ENCODE measurements at regions not wholly inside any gene's neighbourhood (a gene's known extent, or its start where the extent isn't known, plus 50 kb on each side); places are given as distances from the start of the nearest gene placed in this dataset.

DNA sequence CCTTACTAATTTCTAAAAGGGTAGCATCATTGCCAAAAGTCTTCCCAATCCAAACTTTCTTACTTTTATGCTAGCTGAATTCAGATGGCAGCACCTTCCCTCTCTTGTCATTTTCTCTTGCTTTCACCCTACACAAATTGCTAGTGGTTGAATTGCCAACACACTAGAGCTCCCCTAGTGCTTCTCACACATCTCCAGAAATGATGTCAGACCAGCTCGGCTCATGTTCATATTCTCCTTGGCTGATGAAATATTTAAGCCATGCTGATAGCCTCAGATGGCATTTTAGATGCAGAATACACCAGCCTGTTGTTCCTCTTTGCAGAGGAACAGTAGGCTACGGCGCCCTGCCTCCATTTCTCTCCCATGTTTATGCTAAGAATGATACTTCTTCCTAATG is 256.9 kb downstream of the PTBP2 start:
- TF ChIP-seq, protein P1, sequence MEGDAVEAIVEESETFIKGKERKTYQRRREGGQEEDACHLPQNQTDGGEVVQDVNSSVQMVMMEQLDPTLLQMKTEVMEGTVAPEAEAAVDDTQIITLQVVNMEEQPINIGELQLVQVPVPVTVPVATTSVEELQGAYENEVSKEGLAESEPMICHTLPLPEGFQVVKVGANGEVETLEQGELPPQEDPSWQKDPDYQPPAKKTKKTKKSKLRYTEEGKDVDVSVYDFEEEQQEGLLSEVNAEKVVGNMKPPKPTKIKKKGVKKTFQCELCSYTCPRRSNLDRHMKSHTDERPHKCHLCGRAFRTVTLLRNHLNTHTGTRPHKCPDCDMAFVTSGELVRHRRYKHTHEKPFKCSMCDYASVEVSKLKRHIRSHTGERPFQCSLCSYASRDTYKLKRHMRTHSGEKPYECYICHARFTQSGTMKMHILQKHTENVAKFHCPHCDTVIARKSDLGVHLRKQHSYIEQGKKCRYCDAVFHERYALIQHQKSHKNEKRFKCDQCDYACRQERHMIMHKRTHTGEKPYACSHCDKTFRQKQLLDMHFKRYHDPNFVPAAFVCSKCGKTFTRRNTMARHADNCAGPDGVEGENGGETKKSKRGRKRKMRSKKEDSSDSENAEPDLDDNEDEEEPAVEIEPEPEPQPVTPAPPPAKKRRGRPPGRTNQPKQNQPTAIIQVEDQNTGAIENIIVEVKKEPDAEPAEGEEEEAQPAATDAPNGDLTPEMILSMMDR (conservative IDR thresholded peaks at IDR 0.05; ENCODE audit: control insufficient read depth, insufficient read depth, low read depth, low read length), result no peak
- H3K4me3 ChIP-seq (ENCODE audit: control insufficient read depth, low read depth, low read length), result no peak overlapping the region
- DNase-seq (ENCODE audit: low read depth), result no peak

- TF ChIP-seq, protein P1 (conservative IDR thresholded peaks at IDR 0.05; ENCODE audit: control insufficient read depth, insufficient read depth, low read depth, low read length), result no peak
- H3K4me3 ChIP-seq (ENCODE audit: control insufficient read depth, low read depth, low read length), result no peak overlapping the region
- no peak for DNase-seq (ENCODE audit: low read depth)
Measured at GRCh38 chr1:96978901-96979300, 257.3 kb downstream of the PTBP2 start.

GRCh38 chr1:96979304-96980268 is 258.0 kb downstream of the PTBP2 start:
- DNase-seq (ENCODE audit: low read depth), result no peak
- no peak overlapping the region for H3K4me3 ChIP-seq (ENCODE audit: control insufficient read depth, low read depth, low read length)
- TF ChIP-seq, protein P1 (conservative IDR thresholded peaks at IDR 0.05; ENCODE audit: control insufficient read depth, insufficient read depth, low read depth, low read length), result no peak

DNA sequence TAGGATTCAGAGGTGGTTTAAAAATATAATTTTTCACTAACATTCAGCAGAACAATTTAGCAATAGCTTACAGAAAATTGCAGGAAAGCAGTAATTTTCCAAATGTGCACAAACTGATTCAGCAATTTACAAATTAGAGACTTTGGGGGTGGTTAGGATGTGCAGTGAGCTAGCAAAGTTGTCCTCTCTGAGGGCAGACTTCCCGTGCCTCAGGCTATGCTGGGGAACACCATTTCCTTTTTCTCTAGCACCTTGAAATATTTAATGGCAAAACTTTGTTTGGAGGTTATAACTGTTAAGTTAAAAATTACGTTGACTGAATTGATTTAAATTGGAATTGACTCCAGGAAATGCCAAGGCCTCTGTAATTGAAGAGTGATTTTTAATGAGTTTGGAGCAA is 258.9 kb downstream of the PTBP2 start:
- DNase-seq (ENCODE audit: low read depth), result no peak
- TF ChIP-seq, protein P1 (conservative IDR thresholded peaks at IDR 0.05; ENCODE audit: control insufficient read depth, insufficient read depth, low read depth, low read length), result no peak
- H3K4me3 ChIP-seq (ENCODE audit: control insufficient read depth, low read depth, low read length), result no peak overlapping the region

DNA sequence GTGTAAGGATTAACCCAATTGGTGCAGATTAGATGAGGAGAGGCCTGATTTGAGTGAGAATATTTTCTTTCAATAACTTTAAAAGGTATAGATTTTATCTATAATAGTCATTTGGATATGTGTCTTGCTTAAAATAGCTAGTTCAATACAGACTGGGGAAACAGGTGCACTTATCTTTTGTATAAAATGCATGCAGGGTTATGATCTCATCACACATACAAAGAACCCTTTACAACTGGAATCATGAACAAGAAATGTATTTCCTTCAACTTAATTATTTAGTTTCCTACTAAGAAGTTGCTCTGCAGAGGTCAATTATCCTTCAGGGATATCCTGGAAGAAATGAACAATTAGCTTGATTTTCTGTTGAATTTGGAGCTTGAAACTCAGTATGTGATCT is 259.6 kb downstream of the PTBP2 start:
- no peak overlapping the region for H3K4me3 ChIP-seq (ENCODE audit: control insufficient read depth, low read depth, low read length)
- TF ChIP-seq, protein P1 (conservative IDR thresholded peaks at IDR 0.05; ENCODE audit: control insufficient read depth, insufficient read depth, low read depth, low read length), result no peak
- no peak for DNase-seq (ENCODE audit: low read depth)

DNA sequence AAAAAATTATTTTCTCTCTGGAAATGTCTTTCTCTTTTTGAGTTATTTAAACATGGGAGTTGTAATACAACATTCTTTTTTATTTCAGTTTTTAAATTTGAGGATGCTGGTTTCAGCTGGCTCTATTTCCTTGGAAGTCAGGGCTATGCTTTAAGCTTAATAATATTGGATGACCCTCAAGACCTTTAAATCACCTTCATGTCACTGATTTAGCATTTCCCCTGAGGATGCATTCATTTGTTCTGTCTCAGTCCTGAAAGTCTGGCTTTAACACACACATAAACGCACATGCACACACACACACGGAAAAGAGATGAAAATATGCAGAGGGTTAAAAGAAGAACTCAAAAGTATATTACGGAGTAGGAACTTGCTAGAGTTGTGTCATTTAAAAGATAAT is 260.5 kb downstream of the PTBP2 start:
- TF ChIP-seq, protein P1 (conservative IDR thresholded peaks at IDR 0.05; ENCODE audit: control insufficient read depth, insufficient read depth, low read depth, low read length), result no peak
- DNase-seq (ENCODE audit: low read depth), result no peak
- no peak overlapping the region for H3K4me3 ChIP-seq (ENCODE audit: control insufficient read depth, low read depth, low read length)

Measured in fibroblast of mammary gland (primary cell).